GM21576 (cell line): ENCODE measurements at regions not wholly inside any gene's neighbourhood (a gene's known extent, or its start where the extent isn't known, plus 50 kb on each side); places are given as distances from the start of the nearest gene placed in this dataset.
A peak's percentile ranks its signal among the peaks of the same experiment; 100 is the strongest.

Source experiments
- ATAC-seq: cut with Tn5 transposase; IDR thresholded peaks from one replicate; pipeline ENCODE4 v1.9.1; 2021; ENCODE audit warnings: mild to moderate bottlenecking, moderate library complexity; ENCODE audit not compliant: unreplicated experiment

DNA sequence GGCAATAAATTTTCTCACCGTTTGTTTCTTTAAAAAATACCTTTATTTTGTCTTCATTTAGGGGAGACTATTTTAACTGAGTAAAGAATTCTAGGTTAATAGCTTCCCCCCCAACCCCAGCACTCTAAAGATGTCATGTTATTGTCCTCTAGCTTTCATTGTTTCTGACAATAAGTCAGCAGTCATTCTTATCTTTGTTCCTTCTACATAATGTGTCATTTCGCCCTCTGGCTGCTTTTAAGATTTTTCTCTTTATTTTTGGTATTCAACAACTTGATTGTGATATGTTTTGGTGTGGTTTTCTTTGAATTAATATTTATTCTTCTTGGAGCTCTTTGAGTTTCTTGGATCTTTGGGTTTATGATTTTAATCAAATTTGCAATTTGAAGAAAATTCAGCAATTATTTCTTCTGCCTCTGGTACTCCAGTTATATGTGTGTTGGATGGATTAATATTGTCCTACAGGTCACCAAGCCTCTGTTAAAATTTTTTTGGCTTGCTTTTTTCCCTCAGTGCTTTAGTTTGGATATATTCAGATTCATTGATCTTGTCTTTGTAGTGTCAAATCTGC is 64.6 kb upstream of the ELN start:
- no peak for ATAC-seq

DNA sequence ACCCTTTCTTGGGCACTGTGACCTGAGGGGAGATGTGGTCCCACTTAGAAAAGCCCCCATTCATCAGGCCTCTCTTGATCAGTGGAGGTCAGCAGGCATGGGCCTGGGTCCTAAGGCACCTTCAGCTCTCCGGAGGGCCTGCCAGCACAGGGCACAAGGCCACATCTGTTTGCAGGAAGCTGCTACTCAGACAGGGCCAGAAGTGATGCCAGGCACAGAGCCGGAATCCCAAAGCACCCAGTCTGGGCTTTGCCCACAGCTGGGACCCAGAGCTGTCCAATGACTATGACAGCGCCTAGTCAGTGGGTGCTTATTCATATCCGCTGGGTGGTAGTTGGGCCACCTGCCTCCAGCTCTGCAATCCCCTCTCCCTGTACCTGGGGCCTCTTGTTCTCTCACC is 63.2 kb upstream of the ELN start:
- ATAC-seq, result no peak

DNA sequence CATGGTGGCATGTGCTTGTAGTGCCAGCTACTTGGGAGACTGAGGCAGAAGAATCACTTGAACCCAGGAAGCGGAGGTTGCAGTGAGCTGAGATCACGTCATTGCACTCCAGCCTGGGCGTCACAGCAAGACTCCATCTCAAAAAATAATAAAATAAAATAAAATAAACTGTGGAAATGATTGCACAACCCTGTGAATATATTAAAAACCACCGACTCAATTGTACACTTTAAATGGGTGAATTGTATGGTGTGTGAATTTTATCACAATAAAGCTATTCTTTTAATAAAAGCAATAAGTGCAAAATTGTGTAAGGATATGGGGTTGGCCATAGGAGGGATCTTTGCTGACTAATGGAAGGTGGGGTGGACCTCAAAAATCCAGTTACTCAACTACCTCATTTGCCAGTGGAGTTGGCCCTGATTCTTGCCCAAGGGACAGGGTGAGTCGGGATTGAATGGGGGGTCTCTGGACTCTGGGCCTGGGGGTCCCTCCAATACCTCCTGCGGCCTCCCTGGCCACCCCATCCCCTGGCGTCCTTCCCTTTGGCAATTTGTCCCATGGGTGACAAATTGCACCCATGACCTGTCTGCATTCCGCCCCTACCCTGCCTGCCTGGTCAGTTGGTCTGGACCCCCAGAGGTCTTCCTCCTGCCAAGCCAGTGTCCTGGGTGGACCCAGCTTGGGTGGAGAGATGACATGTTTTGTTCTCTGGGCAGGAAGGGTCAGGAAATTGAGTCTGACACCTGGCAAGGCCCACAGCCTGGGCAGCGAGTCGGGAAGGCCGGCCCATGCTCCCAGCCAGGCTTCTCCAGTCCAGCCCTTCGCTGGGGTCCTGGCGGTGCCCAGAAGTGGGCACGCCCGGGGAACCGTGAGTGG is 61.7 kb upstream of the ELN start:
- ATAC-seq, result no peak

DNA sequence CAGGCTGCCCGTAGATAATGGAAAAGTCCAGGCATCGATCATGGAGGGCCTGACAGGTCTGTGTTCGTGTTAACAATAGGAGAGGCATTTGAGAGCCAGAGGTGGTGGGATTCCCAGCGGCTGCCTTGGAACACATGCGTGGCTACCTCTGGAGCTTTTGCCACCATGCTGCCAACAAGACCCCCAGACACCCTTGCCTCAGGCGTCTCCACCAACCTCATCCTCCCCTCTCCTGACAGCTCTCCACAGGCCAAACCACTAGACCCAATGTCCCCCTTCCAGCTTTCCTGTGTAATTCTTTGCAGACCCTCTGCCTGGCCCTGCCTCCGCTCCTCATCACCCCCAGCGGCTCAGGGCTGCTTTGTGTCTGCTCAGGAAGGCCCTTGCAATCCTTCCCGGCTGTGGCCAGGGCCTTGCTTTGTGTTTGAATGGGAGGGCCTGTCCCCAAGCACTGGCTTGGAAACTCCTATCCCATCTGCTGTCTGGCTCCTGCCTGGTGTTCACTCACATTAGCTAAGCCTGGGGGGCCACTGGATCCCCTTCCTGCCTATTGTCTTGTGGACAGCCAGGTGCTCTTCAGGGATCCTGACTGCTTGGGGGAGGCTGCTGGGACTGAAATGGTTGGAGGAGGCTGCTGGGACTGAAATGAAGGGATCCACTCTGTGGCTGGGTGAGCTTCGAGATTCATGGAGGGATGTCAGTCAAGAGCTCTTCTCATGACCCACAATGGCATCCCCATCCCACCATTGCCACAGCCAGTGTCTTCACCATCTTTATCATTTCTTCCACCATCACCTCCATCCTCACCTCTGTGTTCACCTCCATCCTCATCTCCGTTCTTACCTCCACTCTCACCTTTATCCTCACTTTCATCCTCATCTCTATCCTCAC is 60.8 kb upstream of the ELN start:
- ATAC-seq, result no peak

DNA sequence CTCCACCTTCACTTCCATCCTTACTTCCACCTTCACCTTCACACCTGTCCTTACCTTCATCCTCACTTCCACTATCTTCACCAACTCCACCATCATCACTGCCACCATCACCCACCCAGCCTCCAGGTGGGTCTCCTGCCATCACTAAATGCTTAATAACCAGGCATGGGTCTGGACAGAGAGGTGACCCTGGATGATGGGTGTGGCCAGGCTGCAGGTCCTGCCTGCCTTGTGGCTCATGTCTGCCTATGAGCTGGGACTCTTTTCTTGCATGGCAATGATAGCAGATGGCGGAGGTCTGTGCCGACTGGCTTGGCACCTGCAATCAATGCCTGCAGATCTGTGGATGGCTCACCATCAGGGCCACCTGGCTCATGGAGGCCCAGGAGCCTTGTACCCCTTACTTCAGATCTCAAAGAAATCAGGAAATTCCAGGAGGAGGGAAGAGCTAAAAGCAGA is 60.1 kb upstream of the ELN start:
- ATAC-seq, result no peak

DNA sequence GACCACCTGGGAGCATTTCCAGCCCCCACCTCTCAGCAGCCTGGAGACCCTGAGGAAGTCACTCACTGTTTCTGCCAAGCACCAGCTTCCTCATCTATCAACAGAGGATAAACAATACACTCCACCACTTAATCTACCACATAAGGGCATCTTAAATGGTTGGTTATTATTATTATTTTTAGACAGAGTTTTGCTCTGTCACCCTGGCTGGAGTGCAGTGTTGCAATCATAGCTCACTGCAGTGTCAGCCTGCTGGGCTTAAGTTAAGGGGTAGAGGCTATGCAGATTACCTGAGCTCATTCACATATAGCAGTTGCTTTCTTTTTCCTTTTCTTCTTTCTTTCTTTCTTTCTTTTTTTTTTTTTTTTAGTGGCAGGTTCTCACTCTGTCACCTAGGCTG is 59.5 kb upstream of the ELN start:
- ATAC-seq, result no peak

DNA sequence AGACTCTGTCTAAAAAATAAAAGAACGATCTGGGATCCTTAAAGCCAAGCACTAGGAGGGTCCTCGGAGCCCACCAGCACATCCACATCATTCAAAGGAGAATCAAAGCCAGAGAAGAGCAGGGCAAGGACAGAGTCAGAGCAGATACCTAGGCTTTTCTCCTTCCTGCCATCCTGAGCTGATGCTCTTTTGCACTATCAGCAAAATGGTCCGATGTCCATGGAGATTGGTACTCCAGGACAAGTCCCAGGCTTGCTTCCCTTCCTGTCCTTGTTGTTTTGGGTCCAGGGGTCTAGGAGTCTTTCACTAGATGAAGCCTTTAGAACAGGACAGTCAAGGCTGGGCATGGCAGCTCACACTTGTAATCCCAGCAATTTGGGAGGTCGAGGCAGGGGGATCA is 58.0 kb upstream of the ELN start:
- ATAC-seq, result no peak

DNA sequence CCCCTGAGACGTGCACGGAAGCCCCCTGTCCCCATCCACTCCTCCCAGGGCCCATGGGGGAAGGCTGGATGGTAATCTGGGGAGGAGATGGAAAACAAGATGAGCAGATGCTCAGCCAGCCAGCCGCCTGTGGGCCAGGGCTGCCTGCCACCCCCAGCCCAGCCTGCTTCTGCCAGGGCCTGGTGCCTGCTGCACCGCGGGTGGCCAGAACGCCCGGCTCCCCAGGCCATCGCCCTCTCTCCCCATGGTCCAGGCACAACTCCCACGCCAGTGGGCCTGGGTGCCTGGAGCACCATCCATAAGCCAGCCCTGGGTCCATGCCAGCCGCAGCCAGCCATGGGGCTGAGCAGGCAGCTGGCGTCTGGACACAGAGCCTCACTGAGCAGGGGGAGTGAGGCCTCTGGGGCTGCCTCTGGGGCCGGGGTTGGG is 57.2 kb upstream of the ELN start:
- ATAC-seq, result no peak

DNA sequence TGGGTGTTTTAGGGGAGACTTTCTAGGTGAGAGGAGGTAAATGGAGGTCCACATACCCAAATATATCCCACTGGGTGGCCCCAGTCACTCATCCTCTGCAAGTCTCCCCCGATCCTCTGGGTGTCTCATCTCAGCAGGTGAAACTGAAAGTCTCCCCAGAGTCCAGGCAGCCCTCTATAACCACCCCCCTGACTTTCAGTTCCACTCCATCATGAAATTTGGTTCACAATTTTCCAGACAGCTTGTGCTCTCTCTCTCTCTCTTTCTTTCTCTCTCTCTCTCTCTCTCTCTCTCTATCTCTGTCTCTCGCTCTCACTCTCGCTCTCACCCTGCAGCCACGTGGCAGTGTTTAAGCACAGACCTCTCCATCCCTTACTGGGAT is 56.7 kb upstream of the ELN start:
- peak; percentile 59 for ATAC-seq

DNA sequence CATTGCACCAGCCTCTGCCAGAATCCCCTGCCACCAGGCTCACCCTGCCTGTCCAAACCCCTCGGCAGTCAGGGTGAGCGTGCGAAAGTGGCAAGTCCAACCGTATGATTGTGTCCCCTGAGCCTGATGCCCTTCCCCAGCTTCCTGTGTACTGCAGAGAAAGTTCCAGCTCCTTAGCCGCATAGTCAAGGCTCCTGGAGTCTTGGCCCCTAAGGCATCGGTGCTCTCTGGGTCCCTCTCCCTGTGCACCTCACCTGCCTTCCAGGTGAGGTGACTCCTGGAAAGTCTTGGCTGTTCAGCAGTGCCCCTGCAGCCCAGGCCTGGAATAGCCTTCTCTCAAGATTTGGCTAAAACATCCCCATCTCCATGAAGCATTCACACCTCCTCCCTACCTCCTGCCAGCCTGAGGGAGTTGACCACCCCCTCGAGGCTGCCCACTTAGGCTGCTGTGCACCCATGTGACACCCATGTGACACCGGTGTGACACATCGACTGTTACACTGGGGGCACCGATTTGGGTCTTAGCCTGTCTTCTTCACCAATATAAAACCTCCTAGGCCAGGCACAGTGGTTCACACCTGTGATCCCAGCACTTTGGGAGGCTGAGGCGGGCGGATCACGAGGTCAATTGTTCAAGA is 56.1 kb upstream of the ELN start:
- ATAC-seq, result no peak

DNA sequence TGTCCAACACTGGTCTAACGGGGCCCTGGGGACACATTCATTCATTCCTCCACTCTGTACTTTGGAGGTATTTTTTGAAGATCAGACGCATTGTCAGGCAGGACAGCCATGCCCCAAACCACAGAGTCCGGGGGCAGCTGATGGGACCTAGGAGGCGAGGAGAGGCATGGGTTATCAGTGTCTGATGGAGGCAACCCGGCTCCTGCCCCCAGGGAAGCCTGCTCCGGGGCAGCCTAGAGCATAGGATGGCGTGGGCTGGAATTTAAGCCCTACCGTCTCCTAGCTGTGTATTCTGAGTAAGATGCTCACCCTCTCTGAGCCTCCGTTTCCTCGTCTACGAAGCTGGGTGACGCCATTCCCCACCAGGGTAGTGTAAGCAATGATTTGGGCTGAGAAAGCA is 55.4 kb upstream of the ELN start:
- no peak for ATAC-seq

DNA sequence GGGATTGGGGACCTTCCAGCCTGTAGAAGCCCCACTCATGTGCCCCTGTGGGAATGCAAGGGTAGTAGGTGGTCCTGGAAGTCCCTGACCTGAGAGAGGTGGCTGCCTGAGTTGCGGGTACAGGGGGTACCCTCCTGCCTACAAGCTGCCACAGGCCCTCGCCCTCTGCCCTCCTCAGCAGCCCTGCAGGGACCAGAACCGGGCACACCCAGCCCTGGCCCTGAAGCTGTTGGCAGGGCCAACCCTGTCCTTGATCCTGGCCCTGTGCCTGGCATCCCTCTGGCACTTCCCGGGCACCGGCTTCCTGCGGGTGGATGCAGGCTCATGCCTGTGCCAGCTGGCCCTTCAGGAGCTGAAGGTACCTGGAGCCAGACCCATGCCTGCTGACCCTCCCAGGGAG is 54.9 kb upstream of the ELN start:
- no peak for ATAC-seq

DNA sequence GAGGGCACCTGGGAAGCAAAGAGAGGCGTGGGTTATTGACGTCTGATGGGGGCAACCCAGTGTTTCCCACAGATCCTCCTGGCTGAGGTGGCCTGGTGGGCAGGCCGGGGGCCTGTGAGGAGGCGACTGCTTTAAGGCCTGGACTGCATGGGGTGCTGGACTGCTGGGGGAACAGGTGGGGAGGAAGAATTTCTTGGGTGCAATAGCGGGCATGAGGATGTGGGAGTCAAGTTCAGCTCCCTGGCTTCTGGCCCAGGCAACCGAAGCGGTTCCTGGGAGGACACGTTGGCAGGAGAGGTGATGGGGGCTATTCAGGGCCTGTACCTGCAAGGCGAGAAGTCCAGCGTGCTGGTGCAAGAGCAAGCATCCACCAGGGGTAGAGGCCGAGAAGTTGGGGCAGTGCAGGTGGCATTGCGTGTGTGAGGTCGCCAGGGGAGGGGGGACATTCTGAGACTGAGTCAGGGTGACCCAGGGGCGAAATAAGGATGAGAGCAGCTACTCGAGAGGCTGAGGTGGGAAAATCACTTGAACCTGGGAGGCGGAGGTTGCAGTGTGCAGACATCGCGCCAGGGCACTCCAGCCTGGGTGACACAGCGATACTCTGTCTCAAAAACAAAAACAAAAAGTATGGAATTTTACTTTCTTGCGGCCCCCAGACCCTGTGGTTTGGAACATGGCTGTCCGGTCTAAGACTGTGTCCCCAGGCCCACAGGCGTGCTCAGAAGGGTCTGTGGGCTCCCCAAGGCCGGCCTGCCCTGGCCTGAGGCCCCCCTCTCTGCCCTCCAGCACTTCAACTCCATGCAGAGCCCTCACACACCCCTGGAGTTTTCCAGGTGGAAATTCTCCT is 53.6 kb upstream of the ELN start:
- no peak for ATAC-seq

DNA sequence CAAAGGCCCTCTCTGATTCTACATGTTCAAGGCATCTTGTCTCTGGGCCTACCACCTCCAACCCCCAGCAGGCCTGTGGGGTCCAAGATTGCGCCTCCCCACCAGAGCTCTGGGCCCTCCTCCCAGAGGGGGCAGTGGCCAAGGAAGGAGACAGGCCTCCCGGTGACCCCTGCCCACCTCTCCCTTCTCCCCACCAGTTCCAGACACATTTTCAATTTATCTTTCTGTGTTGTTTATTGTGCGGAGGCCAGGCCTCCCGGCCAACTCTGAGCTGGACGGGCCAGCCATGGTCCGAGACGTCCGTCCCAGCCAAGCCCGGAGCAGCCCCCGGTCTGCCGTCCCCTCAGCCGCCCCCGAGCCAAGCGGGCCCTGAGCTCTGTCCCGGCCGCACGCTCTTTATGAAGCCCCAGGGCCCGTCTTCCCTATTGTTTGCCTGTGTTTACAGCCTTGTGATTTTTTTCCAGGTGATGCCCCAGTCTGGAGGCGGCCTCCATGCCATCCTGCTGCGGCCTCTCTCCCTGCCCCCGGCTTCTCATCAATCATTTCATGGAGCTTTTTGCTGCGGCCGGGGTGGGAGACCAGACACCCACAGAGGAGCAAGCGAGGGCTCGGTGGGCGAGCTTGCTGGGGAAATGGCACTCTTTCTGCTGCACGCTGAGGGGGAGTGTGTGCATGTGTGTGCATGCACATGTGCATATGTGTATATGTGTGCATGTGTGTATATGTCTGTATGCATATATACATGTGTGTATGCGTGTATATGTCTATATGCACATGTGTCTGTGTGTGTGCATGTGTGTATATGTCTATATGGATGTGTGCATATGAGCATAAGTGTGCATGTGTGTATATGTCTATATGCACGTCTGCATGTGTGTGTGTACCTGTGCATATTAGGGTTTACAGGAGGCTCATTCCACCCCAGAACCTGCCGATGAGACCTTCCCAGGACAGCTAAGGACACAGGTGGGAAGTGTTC is 52.7 kb upstream of the ELN start:
- no peak for ATAC-seq

DNA sequence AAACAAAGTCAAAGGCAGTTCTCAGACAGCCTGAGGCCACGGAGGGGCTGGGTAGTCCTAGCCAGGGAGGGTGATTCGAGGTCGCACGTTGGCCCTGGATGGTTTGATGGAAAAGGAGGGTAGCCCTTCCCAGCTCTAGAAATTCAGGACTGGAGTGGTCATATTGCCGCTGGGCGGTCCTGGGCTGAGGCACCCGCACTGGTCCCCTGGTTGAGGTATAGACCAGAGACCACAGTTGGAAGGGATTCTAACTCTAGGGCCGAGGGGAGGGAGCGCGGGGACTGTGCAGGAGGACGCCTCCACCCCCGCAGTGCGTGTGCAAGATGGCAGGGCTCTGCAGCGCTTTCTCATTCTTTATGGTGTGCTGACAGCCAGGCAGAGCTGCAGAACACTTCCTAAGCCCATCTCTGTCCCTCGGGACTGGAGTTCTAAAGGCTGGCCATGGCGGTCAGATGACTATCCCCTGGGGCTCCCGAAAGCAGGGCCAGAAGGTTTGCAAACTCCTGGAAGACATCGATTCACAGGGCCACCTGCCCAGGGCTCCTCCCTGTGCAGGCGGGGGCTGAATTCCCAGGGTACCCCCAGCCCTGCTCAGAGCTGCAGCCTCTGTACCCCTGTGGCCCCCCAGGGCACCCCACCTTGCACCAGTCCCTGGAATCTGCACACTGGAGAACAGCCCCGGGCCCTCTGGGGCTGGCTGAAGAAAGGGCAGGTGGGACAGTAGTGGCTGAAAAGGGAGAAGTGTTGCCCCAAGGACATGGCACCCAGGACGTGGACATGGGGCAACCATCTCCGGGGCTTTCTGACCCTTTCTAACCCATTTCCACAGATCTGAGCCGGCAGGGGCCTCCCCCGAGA is 51.0 kb upstream of the ELN start:
- ATAC-seq, result no peak

DNA sequence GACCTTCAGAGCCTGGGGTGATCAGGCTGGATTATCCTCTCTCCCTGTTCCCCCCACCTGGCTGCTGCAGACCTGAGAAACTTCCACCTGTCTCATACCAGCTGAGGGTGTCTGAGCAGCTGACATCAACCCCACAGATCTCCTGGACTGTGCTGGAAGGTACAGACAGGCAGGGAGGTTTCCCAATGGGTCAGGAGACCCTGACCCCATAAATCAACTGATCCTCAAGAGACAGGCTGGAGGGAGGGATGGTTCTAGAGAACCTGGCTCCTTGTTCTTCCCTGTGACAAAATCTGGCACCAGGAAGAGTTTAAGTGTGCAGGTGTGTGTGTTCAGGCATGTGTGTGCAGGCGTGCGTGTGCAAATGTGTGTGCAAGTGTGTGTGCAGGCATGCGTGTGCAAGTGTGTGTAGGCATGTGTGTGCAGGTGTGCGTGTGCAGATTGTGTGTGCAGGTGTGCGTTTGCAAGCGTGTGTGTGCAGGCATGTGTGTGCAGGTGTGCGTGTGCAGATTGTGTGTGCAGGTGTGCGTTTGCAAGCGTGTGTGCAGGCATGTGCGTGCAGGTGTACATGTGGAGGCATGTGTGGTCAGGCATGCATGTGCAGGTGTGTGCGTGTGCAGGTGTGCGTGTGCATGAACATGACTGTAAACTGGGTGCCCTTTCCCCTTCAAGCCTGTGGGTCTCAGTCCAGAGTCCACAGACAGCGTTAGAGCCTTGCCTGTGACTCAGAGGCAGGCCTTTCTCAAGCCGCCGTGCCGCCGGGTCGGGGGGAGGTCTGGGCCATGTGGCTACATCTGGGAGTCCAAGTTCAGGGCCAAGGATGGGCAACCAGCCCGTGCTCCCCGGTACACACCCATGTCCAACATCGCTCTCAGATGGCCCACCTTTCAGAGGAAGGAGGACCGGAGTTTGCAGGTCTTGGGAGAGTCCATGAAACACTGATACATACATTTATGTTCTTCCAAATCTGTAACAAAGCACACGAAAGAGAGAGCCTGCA is 50.1 kb upstream of the ELN start:
- no peak for ATAC-seq
